HL-60 (cell line): ENCODE measurements at regions not wholly inside any gene's neighbourhood (a gene's known extent, or its start where the extent isn't known, plus 50 kb on each side); places are given as distances from the start of the nearest gene placed in this dataset.

ENCODE experiments used
- CTCF ChIP-seq: IDR thresholded peaks from one replicate; pipeline ENCODE4 v1.5.1; 2011; ENCODE audit warnings: low read length, control low read depth, inconsistent platforms; ENCODE audit not compliant: insufficient read depth
- GABPA ChIP-seq: IDR thresholded peaks from 2 replicates; pipeline ENCODE4 v1.6.1; 2012; ENCODE audit warnings: low read depth
- POLR2AphosphoS5 ChIP-seq: IDR thresholded peaks from 2 replicates; pipeline ENCODE4 v1.6.1; 2012; ENCODE audit warnings: low read depth

GRCh38 chr16:8146256-8147012 is 443.9 kb downstream of the TMEM114 start:
- TF ChIP-seq CTCF: no peak
- no peak for TF ChIP-seq GABPA
- no peak for TF ChIP-seq POLR2AphosphoS5
